ENCODE measurements at regions not wholly inside any gene's neighbourhood (a gene's known extent, or its start where the extent isn't known, plus 50 kb on each side); places are given as distances from the start of the nearest gene placed in this dataset.

GRCh38 chr7:17131060-17131345, 167.4 kb upstream of the AHR start:
- TF ChIP-seq CTCF (IDR thresholded peaks at IDR 0.05; ENCODE audit: insufficient read depth, low read depth, low read length) (no peak), EZH2 (IDR thresholded peaks at IDR 0.05; ENCODE audit: insufficient read depth, low read length) (no peak)
